GM12865 (cell line): ENCODE measurements at regions not wholly inside any gene's neighbourhood (a gene's known extent, or its start where the extent isn't known, plus 50 kb on each side); places are given as distances from the start of the nearest gene placed in this dataset.
A peak's percentile ranks its signal among the peaks of the same experiment; 100 is the strongest.

Source experiments
- DNase-seq: peaks from one replicate; pipeline ENCODE4 v3.0.0; 2010; ENCODE audit warnings: low read depth
- H3K4me3 ChIP-seq: 2 replicates; pipeline ENCODE4 v1.5.1; 2011; ENCODE audit warnings: mild to moderate bottlenecking, low read depth, low read length, control low read depth
- CTCF ChIP-seq: IDR thresholded peaks from 2 replicates; pipeline ENCODE4 v1.5.1; 2011; ENCODE audit warnings: low read length, control low read depth, low read depth, inconsistent platforms; ENCODE audit not compliant: insufficient read depth; ENCODE audit errors: missing control alignments

- no peak overlapping the region for H3K4me3 ChIP-seq
- no peak for DNase-seq
- TF ChIP-seq CTCF = no peak
Measured at GRCh38 chr1:187617776-187618175, 789.0 kb downstream of the PLA2G4A start.

- no peak overlapping the region for H3K4me3 ChIP-seq
- no peak for TF ChIP-seq CTCF
- DNase-seq = no peak
Measured at GRCh38 chr1:187619175-187619574, 790.4 kb downstream of the PLA2G4A start.

- no peak overlapping the region for H3K4me3 ChIP-seq
- no peak for TF ChIP-seq CTCF
- peak; percentile 35 for DNase-seq
Measured at GRCh38 chr1:187621951-187622350, 793.2 kb downstream of the PLA2G4A start.

- no peak overlapping the region for H3K4me3 ChIP-seq
- TF ChIP-seq CTCF = no peak
- DNase-seq = peak; percentile 9
Measured at GRCh38 chr1:187622545-187622944, 793.8 kb downstream of the PLA2G4A start.

- no peak for TF ChIP-seq CTCF
- H3K4me3 ChIP-seq = no peak overlapping the region
- DNase-seq = no peak
Measured at GRCh38 chr1:187624812-187625545, 796.2 kb downstream of the PLA2G4A start.

GRCh38 chr1:187626056-187626455 is 797.3 kb downstream of the PLA2G4A start:
- H3K4me3 ChIP-seq = no peak overlapping the region
- DNase-seq = peak; percentile 2
- no peak for TF ChIP-seq CTCF

- TF ChIP-seq CTCF = no peak
- DNase-seq = no peak
- H3K4me3 ChIP-seq = no peak overlapping the region
Measured at GRCh38 chr1:187627516-187627915, 798.8 kb downstream of the PLA2G4A start.
